Mucosa of gallbladder (tissue), 1 donor: ENCODE measurements at regions not wholly inside any gene's neighbourhood (a gene's known extent, or its start where the extent isn't known, plus 50 kb on each side); places are given as distances from the start of the nearest gene placed in this dataset.
A peak's percentile ranks its signal among the peaks of the same experiment; 100 is the strongest.

Source experiments
- DNase-seq: peaks from one replicate; pipeline ENCODE4 v3.0.0-alpha.2; 2020; ENCODE audit warnings: low spot score
- donor health status: DM: no; HTN: no; CAD: no.

- DNase-seq = no peak
Observed at GRCh38 chr3:178056868-178057267, 479.4 kb upstream of the KCNMB2 start.

GRCh38 chr3:178058629-178059028 lies 477.6 kb upstream of the KCNMB2 start:
- no peak for DNase-seq

- DNase-seq = no peak
Observed at GRCh38 chr3:178059119-178059518, 477.1 kb upstream of the KCNMB2 start.

- DNase-seq = no peak
Observed at GRCh38 chr3:178059836-178060235, 476.4 kb upstream of the KCNMB2 start.

GRCh38 chr3:178060407-178060806 lies 475.8 kb upstream of the KCNMB2 start:
- DNase-seq = no peak

- no peak for DNase-seq
Observed at GRCh38 chr3:178062126-178062525, 474.1 kb upstream of the KCNMB2 start.

- no peak for DNase-seq
Observed at GRCh38 chr3:178063461-178063860, 472.8 kb upstream of the KCNMB2 start.

GRCh38 chr3:178067721-178068120 lies 468.5 kb upstream of the KCNMB2 start:
- DNase-seq = no peak

GRCh38 chr3:178072391-178073305 lies 463.6 kb upstream of the KCNMB2 start:
- no peak for DNase-seq

- no peak for DNase-seq
Observed at GRCh38 chr3:178073366-178073765, 462.9 kb upstream of the KCNMB2 start.

GRCh38 chr3:178075344-178075743 lies 460.9 kb upstream of the KCNMB2 start:
- DNase-seq = no peak

GRCh38 chr3:178078953-178079352 lies 457.3 kb upstream of the KCNMB2 start:
- DNase-seq = peak; percentile 15

GRCh38 chr3:178079966-178080365 lies 456.3 kb upstream of the KCNMB2 start:
- no peak for DNase-seq

GRCh38 chr3:178082326-178082906 lies 453.8 kb upstream of the KCNMB2 start:
- DNase-seq = no peak

- no peak for DNase-seq
Observed at GRCh38 chr3:178083906-178084866, 452.1 kb upstream of the KCNMB2 start.

- peak; percentile 77 for DNase-seq
Observed at GRCh38 chr3:178084938-178085816, 451.1 kb upstream of the KCNMB2 start.

- DNase-seq = no peak
Observed at GRCh38 chr3:178085817-178086123, 450.5 kb upstream of the KCNMB2 start.

GRCh38 chr3:178086144-178086825 lies 450.0 kb upstream of the KCNMB2 start:
- DNase-seq = no peak

- DNase-seq = no peak
Observed at GRCh38 chr3:178087376-178087775, 448.9 kb upstream of the KCNMB2 start.

GRCh38 chr3:178088963-178089362 lies 447.3 kb upstream of the KCNMB2 start:
- no peak for DNase-seq

GRCh38 chr3:178090899-178091298 lies 445.3 kb upstream of the KCNMB2 start:
- no peak for DNase-seq
